NCI-H524 (cell line): ENCODE measurements at regions not wholly inside any gene's neighbourhood (a gene's known extent, or its start where the extent isn't known, plus 50 kb on each side); places are given as distances from the start of the nearest gene placed in this dataset.
"Not testable (repeated sequence)": the region's sequence is repeated elsewhere in the genome, so short reads cannot be mapped to it uniquely, and the experiment has no call there.

Experiments used
- DNase-seq, 2 experiments: peaks; one replicate each; lab custom pipeline; 2025; lab: John Stamatoyannopoulos, UW

DNA sequence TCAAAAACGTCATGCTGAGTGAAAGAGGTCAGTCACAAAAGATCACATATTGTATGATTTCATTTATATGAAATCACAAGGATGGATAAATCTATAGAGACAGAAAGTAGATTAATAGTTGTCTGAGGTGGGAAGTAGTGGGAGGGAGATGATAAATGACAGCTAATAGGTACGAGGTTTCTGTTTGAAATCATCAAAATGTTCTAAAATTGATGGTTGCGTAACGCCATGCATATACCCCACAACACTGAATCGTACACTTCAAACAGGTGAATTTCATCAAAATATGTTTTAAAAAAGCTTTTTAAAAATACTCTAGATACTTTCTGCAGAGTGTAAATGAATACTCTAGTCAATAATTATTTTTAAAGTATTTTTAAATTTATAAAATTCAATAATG is 303.0 kb upstream of the STAC start:
- DNase-seq: no peak

DNA sequence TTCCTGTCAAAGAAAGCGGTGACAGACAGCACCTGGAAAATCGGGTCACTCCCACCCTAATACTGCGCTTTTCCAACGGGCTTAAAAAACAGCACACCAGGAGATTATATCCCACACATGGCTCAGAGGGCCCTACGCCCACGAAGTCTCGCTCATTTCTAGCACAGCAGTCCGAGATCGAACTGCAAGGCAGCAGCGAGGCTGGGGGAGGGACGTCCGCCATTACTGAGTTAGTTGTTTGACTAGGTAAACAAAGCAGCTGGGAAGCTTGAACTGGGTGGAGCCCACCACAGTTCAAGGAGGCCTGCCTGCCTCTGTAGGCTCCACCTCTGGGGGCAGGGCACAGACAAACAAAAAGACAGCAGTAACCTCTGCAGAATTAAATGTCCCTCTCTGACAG is 297.3 kb upstream of the STAC start:
- DNase-seq: not testable (repeated sequence)

DNA sequence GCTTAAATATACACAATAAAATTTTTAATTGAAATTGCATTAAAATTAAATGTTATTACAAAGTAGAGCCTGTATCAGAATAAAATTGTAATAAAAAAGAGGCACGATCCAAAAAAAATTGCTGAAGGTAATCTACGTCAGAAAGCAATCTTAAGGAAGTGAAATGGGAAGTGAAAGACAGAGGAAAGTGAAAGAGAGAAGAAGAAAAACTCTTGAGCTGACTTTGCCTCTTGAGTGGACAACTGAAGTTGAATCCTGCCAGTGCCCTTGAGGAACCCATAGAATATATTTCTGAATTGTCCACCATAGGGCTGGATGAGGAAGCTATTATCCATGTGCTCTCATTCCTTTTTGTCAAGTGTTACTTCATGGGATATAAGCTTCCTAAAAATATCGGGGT is 285.1 kb upstream of the STAC start:
- no peak for DNase-seq

DNA sequence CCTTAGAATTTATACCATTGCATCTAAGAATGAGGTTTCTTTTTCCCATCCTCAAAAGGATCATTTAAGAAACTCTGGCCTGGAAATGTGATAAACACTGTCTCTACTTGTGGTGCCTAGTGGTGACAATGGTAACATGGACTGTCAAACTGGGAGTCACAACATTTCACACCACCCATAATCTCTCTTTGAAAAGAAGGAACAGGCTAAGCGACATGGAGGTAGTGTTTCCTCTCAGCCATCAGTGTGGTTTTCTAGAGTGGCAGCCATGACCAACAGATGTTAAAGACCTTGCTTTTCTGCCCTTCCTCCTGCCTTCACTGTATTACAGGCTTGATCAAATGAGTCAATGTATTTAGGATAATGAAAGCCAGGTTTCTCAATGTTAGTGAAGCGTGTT is 283.1 kb upstream of the STAC start:
- no peak for DNase-seq

DNA sequence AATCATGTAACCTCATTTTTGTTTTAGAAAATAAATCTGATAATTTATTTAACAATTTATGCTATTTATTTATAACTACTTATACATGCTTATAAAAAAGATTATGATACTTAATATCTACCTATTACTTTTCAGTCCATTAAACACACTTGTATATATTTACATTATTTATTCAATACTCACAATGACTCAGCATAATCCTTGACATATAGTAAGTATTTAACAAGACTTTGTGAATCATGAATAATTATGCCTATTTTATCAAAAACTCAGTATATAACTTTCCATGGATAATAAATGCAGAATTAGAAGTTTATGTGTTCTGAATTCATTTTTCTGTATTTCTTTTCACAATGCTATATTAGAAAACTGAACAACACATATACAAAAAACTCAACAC is 266.0 kb upstream of the STAC start:
- DNase-seq: no peak

DNA sequence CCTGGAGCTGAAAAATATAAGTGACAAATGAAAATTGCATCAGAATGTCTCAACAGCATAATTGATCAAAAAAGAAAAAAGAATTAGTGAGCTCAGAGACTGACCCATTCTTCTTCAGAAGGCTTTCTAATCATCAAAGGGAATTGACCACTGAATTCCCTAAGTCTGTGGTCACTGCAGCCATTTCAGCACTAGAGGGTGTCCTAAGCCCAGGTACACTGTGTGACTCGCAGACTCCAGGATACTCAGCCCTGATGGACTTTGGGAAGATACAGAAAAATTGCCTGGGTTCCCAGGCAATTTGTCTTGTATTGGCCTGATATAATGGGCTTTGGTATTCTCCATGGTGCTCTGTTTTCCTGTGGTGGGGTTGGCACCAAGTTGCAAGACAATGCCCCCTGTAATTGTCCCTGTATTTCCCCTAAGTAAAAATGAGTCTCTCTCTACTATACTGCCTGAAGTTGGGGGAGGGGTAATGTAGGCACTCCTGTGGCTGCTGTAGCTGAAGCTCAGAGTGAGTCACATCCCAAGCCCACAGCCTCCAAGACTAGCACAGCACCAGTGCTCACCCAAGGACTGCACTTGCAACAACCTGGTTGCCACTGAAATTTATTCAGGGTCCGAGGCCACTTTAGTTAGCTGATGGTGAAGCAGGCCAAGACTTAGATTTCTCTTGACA is 256.0 kb upstream of the STAC start:
- peak; percentile 14 to 77 for DNase-seq

DNA sequence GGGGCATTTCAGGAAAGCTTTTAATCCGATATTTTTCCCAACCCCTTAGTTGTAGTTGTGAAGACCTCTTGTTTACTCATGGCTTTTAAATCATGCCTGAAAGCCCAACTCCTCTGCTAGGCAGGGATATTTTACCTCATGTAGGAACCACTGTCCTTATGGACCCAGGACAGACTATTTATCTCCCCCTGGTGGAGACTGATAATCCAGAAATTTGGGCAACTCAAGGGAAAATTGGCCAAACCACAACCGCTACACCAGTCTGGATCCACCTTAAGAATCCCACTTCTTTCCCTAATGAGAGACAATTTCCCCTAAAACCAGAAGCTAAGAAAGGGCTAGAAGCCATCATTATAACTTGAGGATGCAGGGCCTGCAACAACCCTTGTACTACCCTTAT is 248.1 kb upstream of the STAC start:
- no peak for DNase-seq

DNA sequence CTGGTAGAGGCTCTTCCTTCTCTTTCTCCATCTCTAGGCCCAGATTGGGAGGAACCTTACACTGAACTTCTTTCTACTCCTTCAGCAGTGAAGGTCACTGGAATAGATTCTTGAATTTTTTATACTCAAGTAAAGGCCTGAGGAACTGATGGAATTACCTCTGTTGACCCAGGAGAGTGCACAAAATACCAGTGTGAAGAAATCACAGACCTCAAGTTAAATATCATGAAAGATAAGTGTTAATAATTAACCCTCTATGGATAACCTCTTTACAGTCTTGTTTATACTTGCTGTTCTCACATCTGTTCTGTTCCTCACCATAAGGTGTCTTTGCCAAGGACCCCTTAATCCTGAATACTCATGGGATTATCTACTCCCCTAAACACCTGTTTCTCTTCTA is 244.4 kb upstream of the STAC start:
- peak; percentile 48 to 93 for DNase-seq

DNA sequence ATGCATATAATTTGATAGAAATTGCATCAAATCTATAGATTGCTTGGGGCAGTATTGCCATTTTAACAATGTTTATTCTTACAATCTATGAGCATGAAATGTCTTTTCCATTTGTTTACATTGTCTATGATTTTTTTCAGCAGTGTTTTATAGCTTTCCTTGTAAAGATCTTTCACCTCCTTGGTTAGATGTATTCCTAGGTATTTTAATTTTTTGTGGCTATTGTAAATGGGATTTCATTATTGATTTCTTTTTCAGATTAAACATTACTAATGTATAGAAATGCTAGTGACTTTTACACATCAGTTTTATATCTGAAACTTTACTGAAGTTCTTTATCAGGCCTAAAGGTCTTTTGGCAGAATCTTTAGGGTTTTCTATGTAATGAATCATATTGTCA is 237.6 kb upstream of the STAC start:
- no peak for DNase-seq

DNA sequence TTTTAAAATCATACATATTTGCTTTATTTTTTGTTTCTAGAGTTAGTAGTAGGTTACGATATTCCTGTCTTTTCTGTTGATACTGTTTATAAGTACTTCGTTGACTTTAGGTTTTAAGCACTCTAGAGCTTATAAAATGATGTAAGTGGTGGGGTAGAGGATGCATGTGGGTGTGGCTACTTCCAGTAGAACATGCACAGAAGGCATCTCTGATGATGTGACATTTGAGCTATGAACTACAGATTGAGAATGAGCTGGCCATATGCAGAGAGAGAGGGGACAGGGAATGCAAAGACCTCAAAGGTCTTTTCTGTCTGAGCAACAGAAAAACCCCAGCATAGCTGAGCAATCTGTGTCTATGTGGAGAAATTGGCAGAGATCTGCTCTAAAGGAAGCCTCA is 233.9 kb upstream of the STAC start:
- DNase-seq: peak in 1 of 2 experiments; percentile 65

DNA sequence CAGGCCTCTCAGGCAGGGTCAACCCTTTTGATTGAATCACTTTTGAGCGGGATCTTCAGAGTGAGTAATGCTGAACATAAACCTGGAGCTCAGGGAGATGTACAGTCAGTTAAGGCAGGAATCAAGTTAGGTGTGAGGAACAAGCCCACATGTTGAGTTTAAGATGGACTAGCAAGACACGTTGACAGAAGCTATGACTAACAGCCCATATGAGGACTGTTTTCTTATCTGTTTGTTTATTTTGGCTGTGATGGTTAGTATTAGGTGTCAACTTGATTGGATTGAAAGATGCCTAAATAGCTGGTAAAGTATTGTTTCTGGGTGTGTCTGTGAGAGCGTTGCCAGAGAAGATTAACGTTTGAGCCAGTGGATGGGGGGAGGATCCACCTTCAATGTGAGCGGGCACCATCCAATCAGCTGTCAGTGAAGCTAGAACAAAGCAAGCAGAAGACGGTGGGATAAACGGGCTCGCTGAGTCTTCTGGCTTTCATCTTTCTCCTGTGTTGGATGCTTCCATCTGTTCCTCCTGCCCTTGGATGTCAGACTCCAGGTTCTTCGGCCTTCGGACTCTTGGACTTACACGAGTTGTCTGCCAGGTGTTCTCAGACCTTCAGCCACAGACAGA is 232.3 kb upstream of the STAC start:
- no peak for DNase-seq

DNA sequence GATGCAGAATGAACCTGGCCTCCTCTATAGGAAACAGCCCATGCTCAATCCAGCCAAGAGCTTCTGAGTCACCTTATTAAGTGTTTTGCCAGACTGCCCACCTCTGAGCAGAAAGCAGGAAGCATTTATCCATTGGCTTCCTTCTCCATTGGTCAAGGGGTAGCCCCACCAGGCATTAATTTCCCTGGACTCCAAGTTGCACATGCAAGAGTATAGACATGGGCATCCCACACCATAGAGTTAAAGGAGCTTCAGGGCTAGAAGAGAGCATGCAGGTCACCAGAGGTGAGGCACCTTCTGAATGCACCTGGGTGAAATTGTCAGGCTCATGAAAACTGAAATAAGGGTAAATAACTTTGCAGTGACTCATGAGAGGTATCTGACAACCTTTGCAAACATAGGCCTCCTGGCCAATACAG is 230.8 kb upstream of the STAC start:
- DNase-seq: no peak

DNA sequence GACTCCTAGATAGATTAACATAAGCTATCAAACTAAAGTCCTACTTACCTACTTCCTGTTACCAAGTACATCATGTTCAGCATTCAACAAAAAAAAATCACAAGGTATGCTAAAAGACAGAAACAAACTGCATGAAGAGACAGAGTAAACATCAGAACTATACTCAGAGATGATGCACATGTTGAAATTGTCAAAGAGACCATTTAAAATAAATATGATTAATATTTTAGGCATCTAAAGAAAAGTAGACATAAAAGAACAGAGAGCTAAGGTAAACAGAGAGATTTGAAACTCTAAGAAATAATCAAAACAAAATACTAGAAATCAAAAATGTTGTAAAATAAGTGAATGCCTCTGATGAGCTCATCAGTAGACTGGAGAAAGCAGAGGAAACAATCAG is 224.8 kb upstream of the STAC start:
- DNase-seq: no peak

DNA sequence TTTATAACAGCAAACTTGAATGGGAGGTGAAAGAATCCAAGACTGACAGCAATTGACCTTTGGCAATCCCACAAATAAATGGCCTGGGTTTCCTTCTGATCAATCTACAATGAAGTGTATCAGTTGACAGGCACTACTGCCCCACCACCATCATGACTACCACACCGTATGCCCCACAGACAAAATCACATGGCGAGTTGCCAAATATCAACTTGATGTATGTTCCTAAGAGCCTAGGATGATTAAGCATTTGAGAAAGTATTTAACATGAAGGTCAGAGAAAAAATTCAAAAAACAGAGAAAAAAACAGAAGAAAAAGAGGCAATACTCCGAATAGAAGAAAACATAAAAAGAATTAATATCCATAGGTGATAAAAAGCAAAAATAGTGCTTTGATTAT is 215.9 kb upstream of the STAC start:
- peak in 1 of 2 experiments; percentile 24 for DNase-seq

DNA sequence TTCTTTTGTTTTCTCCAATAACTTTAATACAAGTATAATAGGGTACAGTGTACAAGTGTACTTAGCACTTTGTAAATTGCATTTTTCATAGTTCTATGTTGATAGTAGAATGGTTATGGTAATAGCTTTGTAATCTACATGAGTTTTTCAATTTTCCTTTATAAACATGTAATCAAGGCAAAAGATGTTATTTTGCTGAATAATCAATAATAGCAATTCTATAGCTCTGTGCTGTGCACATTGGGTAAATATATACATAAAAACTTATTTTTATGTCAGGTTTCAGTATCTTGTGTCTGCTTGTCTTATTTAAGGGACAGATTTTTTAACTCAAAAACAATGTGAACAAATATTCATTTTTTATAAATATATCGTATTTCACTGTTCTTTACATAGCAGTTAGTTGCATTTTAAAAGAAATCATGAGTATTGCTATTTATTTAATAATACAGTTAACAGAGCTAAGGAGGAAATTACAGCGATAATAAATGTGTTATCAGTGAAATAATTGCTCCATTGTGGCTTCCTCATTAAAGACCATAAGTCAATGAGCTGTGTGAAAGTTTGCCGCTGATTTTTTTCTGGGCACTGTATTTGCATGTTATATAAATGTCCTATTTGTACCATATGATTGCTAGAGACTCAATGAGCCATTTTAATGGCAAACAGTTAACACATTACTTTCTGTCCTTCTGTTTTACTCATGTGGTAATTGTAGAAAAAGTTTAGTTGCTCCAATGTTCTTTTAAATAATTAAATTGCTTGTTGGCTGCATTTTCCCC is 214.6 kb upstream of the STAC start:
- no peak for DNase-seq

DNA sequence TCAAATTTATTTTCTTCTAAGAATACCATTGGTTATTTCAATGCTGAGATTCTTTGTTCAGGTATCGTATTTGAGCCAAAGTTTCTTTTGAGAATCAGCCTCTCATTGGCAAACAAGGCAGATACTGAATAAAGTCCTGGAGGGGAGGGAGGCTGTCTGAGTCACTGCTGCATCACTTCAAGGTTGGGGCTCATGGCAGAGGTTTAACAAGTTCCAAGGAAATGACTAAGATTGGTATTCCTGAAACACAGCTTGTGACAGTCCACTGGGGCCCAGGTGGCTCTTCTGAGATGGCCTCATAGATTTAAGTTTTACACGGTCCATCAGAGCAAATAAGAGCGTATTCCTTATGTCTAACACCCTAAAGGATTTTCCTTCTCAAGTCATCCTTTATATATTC is 213.8 kb upstream of the STAC start:
- DNase-seq: no peak

DNA sequence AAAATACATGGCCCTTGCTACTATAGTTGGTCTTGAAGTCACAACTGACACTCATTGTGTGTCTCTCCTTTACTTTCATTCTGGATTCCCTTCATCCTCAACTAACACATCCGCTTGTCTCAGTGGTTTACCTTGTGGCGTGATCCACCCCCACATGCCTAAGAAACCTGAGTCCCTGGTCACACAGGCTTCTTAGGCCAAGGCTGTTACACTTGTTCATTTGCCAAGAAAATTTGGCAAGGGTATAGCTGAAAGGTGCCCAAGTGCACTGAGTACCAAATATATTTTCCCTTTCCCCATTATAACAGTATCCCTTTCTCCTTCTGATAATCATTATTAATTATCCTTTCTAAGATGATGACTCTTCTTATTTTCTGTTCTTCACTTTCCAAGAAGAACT is 207.6 kb upstream of the STAC start:
- DNase-seq: no peak

DNA sequence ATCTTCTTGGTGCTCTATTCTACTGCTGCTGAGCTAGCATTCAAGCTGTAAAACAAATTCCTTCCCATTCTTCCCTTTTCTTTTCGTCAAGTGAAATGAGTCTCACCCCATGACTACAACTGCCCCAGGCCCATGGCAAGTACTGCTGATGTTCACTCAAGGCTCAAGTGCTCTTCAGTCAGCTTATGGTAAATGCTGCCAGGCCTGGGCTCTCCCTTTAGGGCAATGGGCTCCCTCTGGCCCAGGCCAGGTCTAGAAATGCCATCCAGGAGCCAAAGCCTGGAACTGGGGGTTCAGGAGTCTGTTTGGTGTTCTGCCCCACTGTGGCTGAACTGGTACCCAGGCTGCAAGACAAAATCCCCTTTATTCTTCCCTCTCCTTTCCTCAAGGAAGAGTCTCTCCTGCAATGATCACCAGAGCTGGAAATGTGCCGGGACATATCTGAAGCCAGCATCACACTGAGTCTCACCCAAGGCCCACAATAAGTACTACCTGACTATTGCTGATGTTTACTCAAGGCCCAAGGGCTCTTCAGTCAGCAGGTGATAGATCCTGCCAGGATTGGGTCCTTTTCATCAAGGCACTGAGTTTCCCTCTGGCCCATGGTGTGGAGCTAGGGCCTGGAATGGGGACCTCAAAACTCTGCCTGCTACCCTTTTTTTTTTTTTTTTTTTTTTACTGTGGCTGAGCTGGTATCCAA is 205.0 kb upstream of the STAC start:
- no peak for DNase-seq

DNA sequence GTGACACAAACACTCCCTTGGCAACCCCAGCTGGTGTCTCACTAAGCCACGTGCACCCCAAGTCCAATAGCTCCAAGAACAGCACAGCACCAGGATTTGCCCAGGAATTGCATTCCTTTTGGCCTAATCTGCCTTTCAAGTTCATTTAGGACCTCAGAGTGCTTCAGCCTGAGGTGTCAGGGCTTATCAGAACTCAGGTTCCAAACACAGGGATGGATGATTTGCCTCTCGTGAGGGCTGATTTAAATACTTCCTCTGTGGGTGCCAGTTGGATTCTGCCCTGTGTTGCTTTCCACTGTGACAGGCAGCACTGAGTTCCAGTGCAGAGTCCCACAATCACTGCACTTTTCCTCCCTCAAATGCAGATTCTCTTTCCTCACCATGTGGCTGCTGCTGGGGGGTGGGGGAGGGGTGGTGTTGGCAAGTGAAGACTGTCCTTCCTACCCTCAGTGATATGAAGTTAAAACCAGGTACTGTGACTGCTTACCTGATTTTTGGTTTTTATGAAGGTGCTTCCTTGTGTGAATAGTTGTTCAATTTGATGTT is 204.3 kb upstream of the STAC start:
- DNase-seq: no peak

DNA sequence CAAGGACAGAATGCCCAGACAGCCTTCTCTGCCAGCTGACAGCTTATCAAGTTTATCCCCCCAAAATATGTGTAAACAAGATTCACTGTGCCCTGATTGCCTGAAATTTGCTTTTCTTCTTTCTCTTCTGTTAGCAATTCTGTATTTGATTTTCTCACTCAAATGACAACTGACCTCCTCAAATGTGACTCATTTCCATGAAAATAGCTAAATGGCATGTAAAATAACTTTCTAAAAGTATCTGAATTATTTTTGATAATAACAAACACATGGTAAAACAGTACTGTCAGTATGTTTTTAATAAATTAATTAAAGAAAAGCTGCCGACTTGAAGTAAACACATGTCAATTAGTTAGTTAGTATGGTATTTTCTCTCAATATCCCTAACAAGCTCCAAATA is 202.3 kb upstream of the STAC start:
- DNase-seq: no peak

DNA sequence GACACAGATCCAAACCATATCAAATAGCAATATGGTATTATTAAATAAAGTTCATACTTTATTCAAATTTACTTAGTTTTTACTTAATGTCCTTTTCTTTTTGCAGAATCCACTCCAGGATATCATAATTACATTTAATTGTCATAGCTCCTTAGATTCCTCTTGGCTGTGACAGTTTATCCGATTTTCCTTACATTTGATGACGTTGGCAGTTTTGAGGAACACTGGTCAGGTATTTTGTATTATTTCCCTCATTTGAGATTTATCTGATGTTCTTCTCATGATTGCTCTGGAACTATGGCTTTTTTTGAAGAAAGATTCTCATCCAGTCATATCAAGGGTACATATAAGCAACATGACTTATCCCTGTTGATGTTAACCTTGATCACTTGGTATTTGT is 198.3 kb upstream of the STAC start:
- no peak for DNase-seq

DNA sequence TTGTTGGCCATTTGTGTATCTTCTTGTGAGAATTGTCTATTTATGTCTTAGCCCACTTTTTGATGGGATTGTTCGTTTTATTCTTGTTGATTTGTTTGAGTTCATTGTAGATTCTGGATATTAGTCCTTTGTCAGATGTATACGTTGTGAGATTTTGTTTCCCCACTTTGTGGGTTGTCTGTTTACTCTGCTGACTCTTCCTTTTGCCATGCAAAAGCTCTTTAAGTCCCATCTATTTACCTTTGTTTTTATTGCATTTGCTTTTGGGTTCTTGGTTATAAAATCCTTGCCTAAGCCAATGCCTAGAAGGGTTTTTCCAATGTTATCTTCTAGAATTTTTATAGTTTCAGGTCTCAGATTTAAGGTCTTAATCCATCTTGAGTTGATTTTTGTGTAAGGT is 193.1 kb upstream of the STAC start:
- DNase-seq: peak in 1 of 2 experiments; percentile 20
